GM18498 (cell line): ENCODE measurements at regions not wholly inside any gene's neighbourhood (a gene's known extent, or its start where the extent isn't known, plus 50 kb on each side); places are given as distances from the start of the nearest gene placed in this dataset.

Experiments
- ATAC-seq: cut with Tn5 transposase; IDR thresholded peaks from one replicate; pipeline ENCODE4 v1.9.1; 2021; ENCODE audit warnings: mild to moderate bottlenecking, moderate library complexity; ENCODE audit not compliant: unreplicated experiment

GRCh38 chr10:36087006-36088005 is 445.2 kb upstream of the FZD8 start:
- no peak for ATAC-seq

GRCh38 chr10:36075196-36075595 is 433.1 kb upstream of the FZD8 start:
- no peak for ATAC-seq

GRCh38 chr10:36073796-36074345 is 431.8 kb upstream of the FZD8 start:
- ATAC-seq, result no peak

- ATAC-seq, result no peak
Measured at GRCh38 chr10:36068542-36068941, 426.4 kb upstream of the FZD8 start.

GRCh38 chr10:36067748-36068147 is 425.7 kb upstream of the FZD8 start:
- no peak for ATAC-seq

- ATAC-seq, result no peak
Measured at GRCh38 chr10:36066850-36067249, 424.8 kb upstream of the FZD8 start.

- no peak for ATAC-seq
Measured at GRCh38 chr10:36066102-36066501, 424.0 kb upstream of the FZD8 start.

- ATAC-seq, result no peak
Measured at GRCh38 chr10:36063396-36063795, 421.3 kb upstream of the FZD8 start.

- no peak for ATAC-seq
Measured at GRCh38 chr10:36057731-36058130, 415.6 kb upstream of the FZD8 start.

GRCh38 chr10:36057180-36057579 is 415.1 kb upstream of the FZD8 start:
- no peak for ATAC-seq

- no peak for ATAC-seq
Measured at GRCh38 chr10:36053775-36054174, 411.7 kb upstream of the FZD8 start.

- ATAC-seq, result no peak
Measured at GRCh38 chr10:36053271-36053670, 411.2 kb upstream of the FZD8 start.

- no peak for ATAC-seq
Measured at GRCh38 chr10:36051500-36051991, 409.4 kb upstream of the FZD8 start.

- no peak for ATAC-seq
Measured at GRCh38 chr10:36050763-36051499, 408.8 kb upstream of the FZD8 start.

GRCh38 chr10:36048780-36049179 is 406.7 kb upstream of the FZD8 start:
- ATAC-seq, result no peak

- ATAC-seq, result no peak
Measured at GRCh38 chr10:36048236-36048635, 406.1 kb upstream of the FZD8 start.

GRCh38 chr10:36042135-36042534 is 400.0 kb upstream of the FZD8 start:
- ATAC-seq, result no peak

GRCh38 chr10:36038316-36038955 is 396.3 kb upstream of the FZD8 start:
- no peak for ATAC-seq

- no peak for ATAC-seq
Measured at GRCh38 chr10:36036137-36036536, 394.0 kb upstream of the FZD8 start.

- no peak for ATAC-seq
Measured at GRCh38 chr10:36033808-36034207, 391.7 kb upstream of the FZD8 start.

- no peak for ATAC-seq
Measured at GRCh38 chr10:36030516-36030915, 388.4 kb upstream of the FZD8 start.
